HCT116 (cell line): ENCODE measurements at regions not wholly inside any gene's neighbourhood (a gene's known extent, or its start where the extent isn't known, plus 50 kb on each side); places are given as distances from the start of the nearest gene placed in this dataset.
"Not testable (repeated sequence)": the region's sequence is repeated elsewhere in the genome, so short reads cannot be mapped to it uniquely, and the experiment has no call there.

ENCODE experiments used
- ATAC-seq: fragments of 200-7000 bp; cut with Tn5 transposase; 2 replicates; pipeline ENCODE4 v1.9.1; 2020; ENCODE audit warnings: mild to moderate bottlenecking, moderate library complexity
- BruUV-seq: library from RNA; stranded (reverse); fragments of 400-500 nt; replicated peaks from 2 replicates; lab custom pipeline; 2021; lab: Mats Ljungman, UMichigan
- CTCF ChIA-PET: fragments of 300-600 bp; sonication (Branson Sonifier 250); formaldehyde crosslinking; loops from one replicate; lab custom pipeline; 2021; ENCODE audit warnings: antibody characterized with exemption; lab: Charles Lee
- POLR2A ChIA-PET: fragments of 300-600, 350-600 bp; sonication (Branson Sonifier 250); formaldehyde crosslinking; loops from one replicate; lab custom pipeline; 2021; ENCODE audit warnings: antibody characterized with exemption; lab: Charles Lee
- RAD21 ChIA-PET, 2 experiments: fragments of 300-600 bp; sonication (Branson Sonifier 250); formaldehyde crosslinking; loops; one replicate each; lab custom pipeline; 2023; ENCODE audit warnings: low total read pairs in 2 of 2; ENCODE audit not compliant: uncharacterized antibody in 2 of 2, unreplicated experiment in 2 of 2, low non-redundant PET in 1 of 2; lab: Charles Lee
- DNase-seq: peaks from one replicate; pipeline ENCODE4 v3.0.0-alpha.2; 2010; ENCODE audit warnings: low read depth, low spot score
- H2AFZ ChIP-seq: fragments of 200-600 bp; shearing (Covaris generic), sonication (generic); 2 replicates; pipeline ENCODE4 v1.6.1; 2017; ENCODE audit warnings: low read depth, mixed run types, mixed read lengths, antibody characterized with exemption, low read length; ENCODE audit not compliant: poor library complexity, severe bottlenecking
- H3K27ac ChIP-seq: 2 replicates; pipeline ENCODE4 v1.5.1; 2012; ENCODE audit warnings: low read depth, low read length
- H3K27me3 ChIP-seq: fragments of 200-600 bp; sonication (generic); 2 replicates; pipeline ENCODE4 v1.6.1; 2016; ENCODE audit warnings: mixed run types, low read length, mixed read lengths; ENCODE audit not compliant: insufficient read depth
- H3K36me3 ChIP-seq, 2 experiments: fragments of 200-500 bp in 1 of 2; fragments of 200-600 bp in 1 of 2; sonication (Bioruptor generic) in 1 of 2; sonication (generic) in 1 of 2; 2 replicates each; pipeline versions ENCODE4 v1.5.1 to v1.6.1; 2014 to 2016; ENCODE audit warnings: low read length in 2 of 2, inconsistent platforms in 1 of 2, mixed read lengths in 1 of 2, mixed run types in 1 of 2; ENCODE audit not compliant: insufficient read depth in 2 of 2, control insufficient read depth in 1 of 2
- H3K4me1 ChIP-seq, 2 experiments: fragments of 200-600 bp in 1 of 2; sonication (generic) in 1 of 2; 2 replicates each; pipeline versions ENCODE4 v1.5.1 to v1.6.1; 2012 to 2017; ENCODE audit warnings: low read length in 2 of 2, inconsistent platforms in 1 of 2, mild to moderate bottlenecking in 1 of 2, mixed read lengths in 1 of 2, mixed run types in 1 of 2, moderate library complexity in 1 of 2; ENCODE audit not compliant: insufficient read depth in 2 of 2, control insufficient read depth in 1 of 2
- H3K4me2 ChIP-seq: fragments of 200-600 bp; sonication (generic); 2 replicates; pipeline ENCODE4 v1.6.1; 2017; ENCODE audit warnings: mixed run types, low read length, mixed read lengths
- H3K4me3 ChIP-seq, 2 experiments: fragments of 200-600 bp in 1 of 2; sonication (generic) in 1 of 2; replicated peaks in 1 of 2; 2 replicates each; pipeline ENCODE4 v1.5.1; 2011 to 2016; ENCODE audit warnings: low read length in 2 of 2, control low read depth in 1 of 2, low read depth in 1 of 2, mild to moderate bottlenecking in 1 of 2, mixed read lengths in 1 of 2, mixed run types in 1 of 2
- H3K79me2 ChIP-seq: fragments of 200-600 bp; sonication (generic); 2 replicates; pipeline ENCODE4 v1.6.1; 2017; ENCODE audit warnings: mild to moderate bottlenecking, mixed run types, low read length, moderate library complexity, mixed read lengths; ENCODE audit not compliant: insufficient read depth
- H3K9ac ChIP-seq: fragments of 200-600 bp; sonication (generic); 2 replicates; pipeline ENCODE4 v1.6.1; 2016; ENCODE audit warnings: low read length, mixed read lengths
- H3K9me2 ChIP-seq: fragments of 200-600 bp; sonication (generic), shearing (Covaris generic); 2 replicates; pipeline ENCODE4 v1.6.1; 2017; ENCODE audit warnings: mixed run types, mild to moderate bottlenecking, moderate library complexity; ENCODE audit not compliant: insufficient read depth
- H3K9me3 ChIP-seq, 2 experiments: fragments of 200-500 bp in 1 of 2; fragments of 200-600 bp in 1 of 2; sonication (Bioruptor generic) in 1 of 2; sonication (generic) in 1 of 2; 2 replicates each; pipeline ENCODE4 v1.6.1; 2014 to 2017; ENCODE audit warnings: low read length in 2 of 2, mixed read lengths in 2 of 2, inconsistent platforms in 1 of 2, low read depth in 1 of 2, mild to moderate bottlenecking in 1 of 2, mixed run types in 1 of 2, moderate library complexity in 1 of 2; ENCODE audit not compliant: control insufficient read depth in 1 of 2, insufficient read depth in 1 of 2
- H4K20me1 ChIP-seq: fragments of 200-600 bp; sonication (generic), shearing (Covaris generic); 2 replicates; pipeline ENCODE4 v1.6.1; 2017; ENCODE audit warnings: mixed run types, mild to moderate bottlenecking, moderate library complexity; ENCODE audit not compliant: insufficient read depth
- intact Hi-C: fragments of 100-400 bp; cut with micrococcal nuclease; formaldehyde crosslinking; loops from 2 replicates; pipeline ENCODE4 v1.10.0; 2022

DNA sequence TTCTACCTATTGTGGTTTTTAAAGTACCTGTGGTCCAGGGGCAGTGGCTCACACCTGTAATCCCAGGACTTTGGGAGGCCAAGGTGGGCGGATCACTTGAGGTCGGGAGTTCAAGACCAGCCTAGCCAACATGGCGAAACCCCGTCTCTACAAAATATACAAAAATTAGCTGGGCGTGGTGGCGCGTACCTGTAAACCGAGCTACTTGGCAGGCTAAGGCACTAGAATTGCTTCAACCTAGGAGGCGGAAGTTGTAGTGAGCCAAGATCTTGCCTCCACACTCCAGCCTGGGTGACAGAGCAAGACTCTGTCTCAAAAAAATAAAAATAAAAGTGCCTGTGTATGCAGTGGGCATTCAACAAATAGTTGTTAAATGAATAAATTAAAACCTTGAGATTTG, 67.0 kb upstream of the GOLGA8O start:
- RAD21 ChIA-PET, DNase-seq, BruUV-seq, CTCF ChIA-PET, H3K4me1 ChIP-seq, H3K9me2 ChIP-seq, H3K4me3 ChIP-seq, ATAC-seq, H3K9me3 ChIP-seq, H3K79me2 ChIP-seq, H3K36me3 ChIP-seq, H4K20me1 ChIP-seq, intact Hi-C loops, H3K27ac ChIP-seq, H3K4me2 ChIP-seq, H3K9ac ChIP-seq, H2AFZ ChIP-seq, H3K27me3 ChIP-seq, POLR2A ChIA-PET: not testable (repeated sequence)

DNA sequence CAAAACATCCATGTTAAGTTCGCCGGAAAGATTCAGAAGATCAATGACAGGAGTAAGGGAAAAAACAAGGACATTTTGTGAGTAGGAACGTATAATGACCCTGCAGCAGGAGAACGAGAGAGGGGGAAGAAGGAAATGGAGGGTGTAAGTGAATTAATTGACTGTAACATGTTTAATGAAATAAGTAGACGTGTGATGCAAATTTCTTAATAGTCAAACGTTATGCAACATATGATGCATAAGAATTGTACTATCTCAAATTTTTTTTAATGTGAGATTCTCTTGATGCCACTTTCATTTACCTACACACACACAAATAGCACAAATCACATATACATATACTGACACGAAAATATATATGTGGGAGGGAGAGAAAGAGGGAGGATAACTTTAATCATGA, 63.5 kb upstream of the GOLGA8O start:
- DNase-seq, H3K9ac ChIP-seq, H3K4me1 ChIP-seq, H2AFZ ChIP-seq, ATAC-seq, H3K79me2 ChIP-seq, POLR2A ChIA-PET, H4K20me1 ChIP-seq, H3K9me2 ChIP-seq, BruUV-seq, H3K4me2 ChIP-seq, H3K36me3 ChIP-seq, H3K27me3 ChIP-seq, H3K9me3 ChIP-seq, CTCF ChIA-PET, H3K4me3 ChIP-seq, H3K27ac ChIP-seq, intact Hi-C loops, RAD21 ChIA-PET: not testable (repeated sequence)

DNA sequence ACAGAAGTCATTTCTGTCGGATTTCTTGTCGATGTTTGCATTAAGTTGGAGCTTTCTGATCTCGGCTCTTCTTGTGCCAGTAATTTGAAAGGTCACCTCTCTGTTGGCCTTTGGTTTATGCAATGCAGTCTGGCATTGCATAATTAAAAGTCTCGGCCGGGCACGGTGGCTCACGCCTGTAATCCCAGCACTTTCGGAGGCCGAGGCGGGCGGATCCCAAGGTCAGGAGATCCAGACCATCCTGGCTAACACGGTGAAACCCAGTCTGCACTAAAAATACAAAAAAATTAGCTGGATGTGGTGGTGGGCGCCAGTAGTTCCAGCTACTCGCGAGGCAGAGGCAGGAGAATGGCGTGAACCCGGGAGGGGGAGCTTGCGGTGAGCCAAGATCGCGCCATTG, 62.6 kb upstream of the GOLGA8O start:
- CTCF ChIA-PET, POLR2A ChIA-PET, H3K4me3 ChIP-seq, H3K36me3 ChIP-seq, BruUV-seq, H3K9ac ChIP-seq, H3K4me1 ChIP-seq, ATAC-seq, DNase-seq, H3K4me2 ChIP-seq, H3K79me2 ChIP-seq, RAD21 ChIA-PET, intact Hi-C loops, H4K20me1 ChIP-seq, H3K9me2 ChIP-seq, H3K9me3 ChIP-seq, H3K27me3 ChIP-seq, H3K27ac ChIP-seq, H2AFZ ChIP-seq: not testable (repeated sequence)

DNA sequence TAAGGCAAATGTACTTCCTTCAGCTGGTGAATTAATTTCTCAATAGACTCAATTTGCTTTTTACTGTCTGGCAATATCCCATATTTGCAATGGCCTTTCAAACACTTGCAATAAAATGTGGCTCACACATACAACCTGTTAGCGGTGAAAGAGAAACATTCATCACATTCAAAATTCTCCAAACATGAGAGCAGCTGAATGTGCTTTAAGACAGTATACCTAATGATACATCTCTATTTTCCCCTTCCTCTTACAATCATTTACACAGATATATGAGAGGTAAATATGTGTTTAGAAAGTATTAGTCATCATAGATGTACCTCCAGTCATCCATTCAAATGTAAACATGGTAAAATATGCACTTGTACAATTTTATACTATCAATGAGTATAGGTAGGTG, 61.5 kb upstream of the GOLGA8O start:
- BruUV-seq, ATAC-seq, intact Hi-C loops: not testable (repeated sequence)

DNA sequence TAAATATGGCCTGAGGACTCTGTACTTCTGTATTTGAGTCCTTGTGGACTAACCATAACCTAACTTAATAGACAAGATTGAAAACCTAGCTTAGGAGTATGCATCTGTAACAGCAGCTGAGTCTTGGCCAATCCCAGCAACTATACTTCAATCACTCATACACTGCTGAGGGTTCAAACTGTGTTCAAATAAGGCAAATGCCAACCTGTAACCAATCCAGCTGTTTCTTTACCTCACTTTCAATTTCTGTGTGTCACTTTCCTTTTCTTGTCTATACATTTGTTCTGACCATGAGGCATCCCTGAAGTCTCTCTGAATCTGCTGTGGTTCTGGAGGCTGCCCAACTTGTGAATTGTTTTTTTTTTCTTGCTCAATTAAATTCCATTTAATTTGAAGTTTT, 57.9 kb upstream of the GOLGA8O start:
- CTCF ChIA-PET, H3K36me3 ChIP-seq, POLR2A ChIA-PET, H2AFZ ChIP-seq, H4K20me1 ChIP-seq, H3K4me3 ChIP-seq, H3K9me3 ChIP-seq, RAD21 ChIA-PET, H3K9me2 ChIP-seq, H3K4me2 ChIP-seq, H3K9ac ChIP-seq, intact Hi-C loops, BruUV-seq, H3K27ac ChIP-seq, ATAC-seq, H3K4me1 ChIP-seq, H3K79me2 ChIP-seq, DNase-seq, H3K27me3 ChIP-seq: not testable (repeated sequence)

More for the DNA sequence above, 61.5 kb upstream of the GOLGA8O start:
- H3K79me2 ChIP-seq, H3K9me3 ChIP-seq, H3K4me2 ChIP-seq, H3K4me1 ChIP-seq, DNase-seq, H3K9me2 ChIP-seq, H3K27me3 ChIP-seq, H3K36me3 ChIP-seq, H3K9ac ChIP-seq, H3K4me3 ChIP-seq, POLR2A ChIA-PET, H2AFZ ChIP-seq, H4K20me1 ChIP-seq, RAD21 ChIA-PET, H3K27ac ChIP-seq, CTCF ChIA-PET: not testable (repeated sequence)
